Activated T-cell treated with anti-CD3 and anti-CD28 coated beads, Interleukin-2, amount 50 U/mL, for 48 hours (primary cell): ENCODE measurements at regions not wholly inside any gene's neighbourhood (a gene's known extent, or its start where the extent isn't known, plus 50 kb on each side); places are given as distances from the start of the nearest gene placed in this dataset.

Experiments used
- DNase-seq, 2 experiments: peaks; one replicate each; pipeline ENCODE4 v3.0.0-alpha.2; 2020

DNA sequence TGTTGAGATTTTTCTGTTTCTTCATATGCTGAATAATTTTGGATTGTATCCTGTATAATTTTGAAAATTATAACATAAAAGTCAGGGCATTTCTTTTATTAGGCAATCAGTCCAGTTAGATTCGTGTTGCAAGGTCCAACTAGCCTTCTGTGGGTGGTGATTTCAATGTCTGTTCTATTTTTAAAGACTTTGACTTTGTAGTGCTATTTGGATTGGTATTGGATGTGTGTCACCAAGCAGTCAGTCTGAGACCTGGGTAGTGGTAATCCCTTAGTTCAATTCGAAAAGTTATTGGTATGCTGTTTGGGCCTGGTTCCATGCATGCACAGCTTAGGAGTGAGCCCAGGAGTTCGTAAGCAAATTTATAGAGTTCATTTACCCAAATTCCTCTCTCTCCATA, 82.2 kb downstream of the EPDR1 start:
- no peak for DNase-seq

GRCh38 chr7:38006559-38006958, 86.1 kb downstream of the EPDR1 start:
- DNase-seq: no peak

DNA sequence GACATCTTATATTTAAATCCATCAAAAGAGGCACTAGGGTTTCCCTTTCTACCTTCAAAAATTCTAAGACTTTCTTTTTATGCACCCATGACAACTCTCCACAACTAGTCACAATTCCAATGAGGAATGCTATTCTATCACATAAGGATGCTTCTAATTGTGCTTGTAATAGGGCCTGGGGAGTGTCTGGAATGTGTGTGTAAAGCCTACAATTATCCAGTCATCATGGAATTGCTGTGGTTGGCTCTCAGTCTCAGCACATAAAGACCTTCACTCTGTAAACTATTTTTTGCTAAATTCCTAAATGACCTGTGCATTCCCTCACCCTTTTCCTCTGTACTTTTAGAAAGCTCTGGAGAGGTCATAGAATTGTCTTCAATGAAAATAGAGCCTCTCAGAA, 86.7 kb downstream of the EPDR1 start:
- DNase-seq: no peak

DNA sequence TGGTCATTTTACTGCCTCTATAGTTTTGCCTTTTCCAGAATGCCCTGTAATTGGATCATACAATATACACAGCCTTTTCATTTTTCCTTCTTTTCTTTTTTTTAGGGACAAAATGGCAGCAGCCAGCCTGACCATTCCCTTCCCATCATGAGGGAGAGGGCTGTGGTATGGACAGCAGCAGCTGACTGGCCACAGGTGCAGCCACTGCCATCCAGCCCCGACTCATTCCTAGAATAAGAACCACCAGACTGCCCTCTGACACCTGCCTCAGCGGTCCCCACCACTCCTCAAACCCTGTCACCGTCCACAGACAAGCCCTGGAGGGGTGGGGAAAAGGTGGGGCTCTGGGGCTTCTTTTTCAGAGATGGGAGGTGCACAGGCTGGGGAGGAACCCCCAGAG, 92.8 kb downstream of the EPDR1 start:
- no peak for DNase-seq

DNA sequence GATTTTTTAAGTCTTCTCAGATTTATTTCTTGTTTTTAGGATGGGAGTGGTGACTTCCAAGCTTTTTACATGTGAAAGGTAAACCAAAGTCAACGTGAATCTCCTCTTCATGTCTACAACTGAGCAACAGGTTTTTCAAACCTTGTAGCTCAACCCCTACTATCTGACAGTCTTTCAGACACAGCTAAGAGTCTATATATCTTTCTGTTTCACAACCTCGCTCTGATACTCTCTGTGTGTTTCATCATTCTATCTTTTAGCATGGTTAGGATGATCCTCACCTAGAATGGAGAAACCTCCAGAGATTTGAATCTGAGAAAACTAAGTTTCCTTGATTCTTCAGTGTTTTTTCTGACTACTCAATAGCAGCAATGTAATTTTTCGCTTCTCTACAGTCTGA, 96.1 kb downstream of the EPDR1 start:
- DNase-seq: no peak

DNA sequence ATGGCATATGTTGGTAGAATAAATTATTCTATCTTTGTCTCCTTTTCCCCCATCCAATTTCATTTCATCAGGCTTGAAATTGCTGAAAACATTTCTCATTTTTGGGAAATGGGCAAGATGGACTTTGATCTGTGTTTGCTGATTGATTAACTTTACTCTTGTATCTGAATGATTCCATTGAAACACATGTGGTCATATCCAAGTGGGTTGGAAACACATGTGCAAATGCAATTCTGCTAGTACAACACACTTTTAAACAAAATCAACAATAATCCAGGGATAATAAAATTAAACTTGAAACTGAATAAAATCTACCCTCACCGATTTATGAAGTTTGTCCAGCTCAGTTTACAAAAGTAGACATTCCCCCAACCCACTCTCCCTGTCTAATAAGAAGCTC, 96.9 kb downstream of the EPDR1 start:
- no peak for DNase-seq

- DNase-seq: no peak
Measured at GRCh38 chr7:38020121-38020785, 99.8 kb downstream of the EPDR1 start.

- DNase-seq: no peak
Measured at GRCh38 chr7:38021892-38022291, 101.5 kb downstream of the EPDR1 start.

GRCh38 chr7:38025815-38026214, 105.4 kb downstream of the EPDR1 start:
- DNase-seq: no peak

DNA sequence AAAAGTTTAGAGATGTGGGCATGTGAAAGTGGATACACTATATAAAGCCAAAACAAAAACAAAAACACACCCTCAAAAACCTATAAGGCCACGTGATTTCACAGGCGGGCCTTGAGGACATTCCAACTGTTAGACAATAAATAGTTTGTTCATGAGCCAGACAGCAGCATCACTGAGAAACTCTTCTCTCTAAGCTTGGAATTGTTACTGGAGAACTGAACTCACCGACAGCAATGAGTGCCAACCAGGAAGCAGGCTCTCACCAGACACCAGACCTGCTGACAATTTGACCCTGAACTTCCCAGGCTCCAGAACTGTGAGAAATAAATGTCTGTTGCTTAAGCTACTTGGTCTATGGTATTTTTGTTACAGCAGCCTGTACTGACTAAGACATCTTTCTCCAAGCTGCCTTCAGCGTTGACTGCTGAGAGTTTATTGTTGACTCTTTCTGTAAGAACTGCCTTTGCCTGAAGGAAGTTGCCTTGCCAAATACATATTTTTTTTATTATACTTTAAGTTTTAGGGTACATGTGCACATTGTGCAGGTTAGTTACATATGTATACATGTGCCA, 107.5 kb downstream of the EPDR1 start:
- DNase-seq: no peak

GRCh38 chr7:38034062-38034908, 113.8 kb downstream of the EPDR1 start:
- DNase-seq: no peak

- no peak for DNase-seq
Measured at GRCh38 chr7:38040831-38041230, 120.4 kb downstream of the EPDR1 start.

DNA sequence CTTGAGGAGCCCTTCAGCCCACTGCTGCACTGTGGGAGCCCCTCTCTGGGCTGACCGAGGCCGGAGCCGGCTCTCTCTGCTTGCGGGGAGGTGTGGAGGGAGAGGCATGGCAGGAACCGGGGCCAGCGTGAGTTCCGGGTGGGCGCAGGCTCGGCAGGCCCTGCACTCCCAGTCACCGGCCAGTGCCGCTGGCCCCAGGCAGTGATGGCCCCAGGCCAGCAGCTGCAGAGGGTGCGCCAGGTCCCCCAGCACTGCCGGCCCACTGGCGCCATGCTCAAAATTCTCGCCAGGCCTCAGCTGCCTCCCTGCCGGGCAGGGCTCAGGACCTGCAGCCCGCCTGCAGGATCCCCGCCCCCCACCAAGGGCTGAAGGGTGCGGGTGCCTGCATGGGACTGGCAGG, 128.4 kb upstream of the STARD3NL start:
- DNase-seq: no peak

DNA sequence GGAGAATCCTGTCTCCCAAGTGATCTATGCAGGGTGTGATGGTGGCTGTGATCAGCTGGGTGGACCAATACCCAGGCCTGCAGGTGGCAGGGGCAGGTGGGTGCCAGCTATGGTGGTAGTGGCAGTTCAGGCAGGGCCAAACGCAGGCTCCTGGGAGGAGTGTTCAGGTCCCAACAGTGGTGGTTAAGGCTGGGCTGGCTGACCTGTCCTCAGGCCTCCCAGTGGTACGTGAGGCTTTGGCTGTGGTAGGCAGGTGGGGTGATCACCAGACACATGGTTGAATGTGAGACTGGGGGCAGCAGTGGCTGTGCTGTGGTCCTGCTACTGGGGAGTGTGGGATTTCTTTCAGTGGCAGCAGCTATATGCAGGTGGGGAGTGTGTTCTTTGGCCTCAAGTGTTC, 126.7 kb upstream of the STARD3NL start:
- DNase-seq: no peak

DNA sequence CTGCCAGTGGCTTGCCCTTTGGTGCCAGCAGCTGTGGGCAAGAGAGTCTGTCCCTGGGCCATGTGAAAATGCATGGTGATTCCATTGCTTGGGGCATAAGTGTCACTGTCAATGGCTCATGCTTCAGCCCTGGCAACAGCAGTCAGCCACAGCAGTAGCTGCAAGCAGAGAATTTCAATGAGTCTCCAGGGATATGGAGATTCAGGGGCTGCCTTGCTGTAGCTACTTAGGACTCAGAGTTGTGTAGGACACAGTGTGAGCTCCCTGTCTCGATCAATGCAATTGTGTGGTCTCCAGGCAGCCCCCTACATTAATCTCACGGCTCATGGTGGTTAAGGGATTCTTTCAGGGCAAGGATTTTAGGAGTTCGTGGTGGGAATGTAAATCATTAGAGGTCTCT, 126.3 kb upstream of the STARD3NL start:
- DNase-seq: no peak

- no peak for DNase-seq
Measured at GRCh38 chr7:38052786-38053185, 125.3 kb upstream of the STARD3NL start.

DNA sequence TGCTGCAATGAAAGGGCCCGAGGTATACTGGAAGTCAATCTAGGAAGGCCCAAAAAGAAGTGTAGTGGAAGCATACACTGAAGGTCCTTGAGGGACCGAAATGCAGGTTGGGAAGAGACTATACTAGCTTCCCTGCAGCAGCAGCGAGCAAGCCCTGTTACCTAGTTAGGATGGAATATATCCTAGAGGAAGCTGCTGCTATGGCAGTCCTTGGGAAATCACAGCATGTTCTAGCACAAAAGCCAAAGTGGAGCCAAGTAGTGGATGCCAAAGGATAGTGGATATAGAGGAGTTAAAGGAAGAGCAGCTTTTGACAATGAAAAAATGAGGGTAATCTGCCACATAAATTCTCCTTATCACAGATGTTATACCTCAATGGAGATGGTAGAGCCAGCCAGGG, 123.8 kb upstream of the STARD3NL start:
- no peak for DNase-seq

- DNase-seq: no peak
Measured at GRCh38 chr7:38057829-38058228, 120.2 kb upstream of the STARD3NL start.

DNA sequence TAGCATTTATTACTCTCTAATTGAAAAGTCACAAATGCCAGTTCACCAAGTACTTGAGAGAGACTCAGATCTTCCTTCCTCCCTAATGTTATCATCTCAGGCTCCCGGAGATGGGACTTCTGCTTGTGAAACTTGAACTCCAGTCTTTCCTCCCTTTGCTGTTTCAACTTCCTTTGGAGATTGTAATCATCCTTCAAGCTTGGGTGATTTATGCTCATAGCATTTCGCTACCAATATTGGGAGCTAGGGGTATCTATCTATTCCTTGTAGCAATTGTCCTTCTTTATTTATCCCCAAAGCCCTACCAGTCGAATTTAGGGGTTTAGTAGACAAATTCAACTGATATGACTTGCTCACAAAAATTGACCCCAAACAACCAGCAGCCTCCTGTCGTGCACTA, 117.9 kb upstream of the STARD3NL start:
- DNase-seq: no peak

DNA sequence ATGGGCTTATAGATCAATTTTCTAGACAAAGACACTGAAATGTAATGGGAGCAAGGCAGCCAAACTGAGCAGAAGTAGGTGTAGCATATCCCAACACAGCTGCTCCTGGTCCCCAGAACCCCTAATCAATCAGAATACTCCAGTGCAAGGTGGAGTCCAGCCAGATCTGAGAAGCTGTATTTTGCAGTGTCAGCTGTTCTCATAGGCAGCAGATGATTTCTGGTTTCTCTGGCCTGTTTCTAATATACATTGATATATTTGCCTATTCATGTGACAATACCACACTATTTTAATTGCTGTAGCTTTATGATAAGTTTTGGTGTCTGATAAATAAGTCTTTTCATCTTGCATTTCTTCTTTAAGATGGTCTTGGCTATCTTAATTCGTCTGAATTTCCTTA, 117.4 kb upstream of the STARD3NL start:
- DNase-seq: no peak

DNA sequence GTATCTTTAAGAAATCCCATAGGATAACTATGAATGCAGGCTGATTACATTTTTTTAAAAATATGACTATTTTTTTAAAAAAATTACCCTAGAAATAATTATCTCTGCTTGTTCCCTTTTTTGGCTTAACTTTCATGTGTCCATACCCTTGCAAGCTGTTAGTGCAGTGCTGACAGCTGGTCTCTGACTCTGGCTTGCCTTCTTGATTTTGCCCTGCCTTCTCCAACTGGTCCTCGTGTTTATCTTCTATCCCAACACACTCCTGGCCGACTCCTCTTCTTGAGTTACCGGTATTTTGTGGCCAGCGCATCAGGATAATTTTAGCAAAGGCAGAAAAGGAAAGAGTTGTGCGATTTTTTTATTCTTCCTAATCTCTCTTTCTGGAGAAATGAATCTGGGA, 111.7 kb upstream of the STARD3NL start:
- no peak for DNase-seq

DNA sequence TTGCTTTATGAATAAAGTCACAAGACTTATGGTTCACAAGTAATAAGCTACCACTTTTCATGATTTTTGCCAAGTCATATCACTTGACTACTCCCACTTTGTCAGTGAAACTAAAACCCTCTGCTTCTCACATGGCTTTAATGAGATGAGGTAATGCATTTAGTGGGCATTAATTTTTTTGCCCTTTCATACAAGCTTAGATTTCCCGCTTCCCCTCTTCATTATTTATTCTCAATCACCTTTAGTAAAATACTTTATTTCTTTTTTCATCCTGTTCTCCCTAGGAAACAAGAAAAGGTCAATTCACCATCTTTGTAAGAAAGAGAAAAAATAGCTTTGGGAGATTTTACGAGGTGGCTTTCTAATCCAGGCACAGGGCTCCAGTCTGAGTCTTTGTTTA, 109.6 kb upstream of the STARD3NL start:
- no peak for DNase-seq

GRCh38 chr7:38069052-38069451, 109.0 kb upstream of the STARD3NL start:
- no peak for DNase-seq

DNA sequence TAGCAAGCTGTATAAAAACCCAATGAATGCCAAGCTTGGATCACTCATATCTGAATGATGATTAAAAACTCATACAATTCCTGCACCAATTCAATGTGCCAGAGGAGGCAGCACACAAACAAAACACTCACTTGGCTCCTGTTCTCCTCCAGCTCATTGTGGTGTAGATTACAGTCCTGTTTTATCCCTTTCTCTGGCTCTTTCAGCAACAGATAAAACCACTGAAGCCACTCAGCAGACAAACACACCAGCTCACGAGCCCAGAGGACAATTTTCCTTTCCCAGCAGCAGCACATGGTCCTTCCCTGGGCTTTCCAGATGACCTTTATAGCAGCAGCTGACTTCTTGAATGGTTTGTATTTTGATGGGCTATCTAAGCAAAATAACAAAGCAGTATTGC, 107.3 kb upstream of the STARD3NL start:
- DNase-seq: no peak
